Ovary (tissue), 7 donors: ENCODE measurements at regions not wholly inside any gene's neighbourhood (a gene's known extent, or its start where the extent isn't known, plus 50 kb on each side); places are given as distances from the start of the nearest gene placed in this dataset.

ENCODE experiments used
- DNase-seq, 5 donors: peaks; one replicate each; pipeline ENCODE4 v3.0.0-alpha.2; 2019 to 2020
- H3K27ac ChIP-seq, 2 donors: fragments of 200-600 bp; one replicate each; pipeline versions ENCODE4 v1.5.1 to v1.8.0; 2019 to 2022
- H3K27me3 ChIP-seq: fragments of 200-600 bp; one replicate; pipeline ENCODE4 v1.8.0; 2022
- H3K36me3 ChIP-seq: fragments of 200-600 bp; sonication (generic); one replicate; pipeline ENCODE4 v1.5.1; 2019
- H3K4me1 ChIP-seq: one replicate; pipeline ENCODE4 v1.8.1; 2013; ENCODE audit warnings: mild to moderate bottlenecking, moderate library complexity; ENCODE audit not compliant: insufficient read depth
- H3K4me3 ChIP-seq: fragments of 200-600 bp; sonication (generic); one replicate; pipeline ENCODE4 v1.5.1; 2017
- H3K9me3 ChIP-seq, 2 donors: fragments of 200-600 bp in 1 of 2; sonication (generic) in 1 of 2; one replicate each; pipeline versions ENCODE4 v1.5.1 to v1.8.1; 2013 to 2019; ENCODE audit warnings: mild to moderate bottlenecking in 1 of 2, moderate library complexity in 1 of 2
- EP300 ChIP-seq: sonication (generic); formaldehyde crosslinking; IDR thresholded peaks from one replicate; pipeline ENCODE4 v1.6.1; 2017; ENCODE audit warnings: antibody characterized with exemption
- POLR2A ChIP-seq: fragments of 450-650 bp; IDR thresholded peaks from one replicate; pipeline ENCODE4 v1.6.1; 2017; ENCODE audit warnings: antibody characterized with exemption, mild to moderate bottlenecking, moderate library complexity
- WGBS, 3 donors: extraction: QIAGEN DNeasy Blood & Tissue Kit in 1 of 3; methylation state at CpG; one replicate each; pipeline versions ENCODE4 v1.1.5 to v1.1.7; 2013 to 2017; 5-methylcytosine and 5-hydroxymethylcytosine counted together
- intact Hi-C, 4 donors: fragments of 100-400 bp; cut with DNase I; formaldehyde crosslinking; loops; one replicate each; pipeline versions ENCODE4 v1.11.0 to v1.15.1; 2022 to 2023
- TF ChIP-seq, protein P1 (sequence below), 3 donors: fragments of 450-650 bp in 2 of 3; fragments of 200-600 bp in 1 of 3; IDR thresholded peaks; one replicate each; pipeline versions ENCODE4 v1.5.1 to v1.8.0; 2016 to 2022; ENCODE audit warnings: antibody characterized with exemption in 3 of 3, mild to moderate bottlenecking in 1 of 3
- donor health status: DM: no; HTN: no; CAD: no; lungs with moderate emphysema.
- donor health status: DM: no; HTN: no; CAD: no.
- donor health status: Bipolar disorder and iron deficiency.
- donor health status: DM: no; HTN: no; CAD: no.
- donor health status: DM: yes; HTN: yes; CAD: no.

DNA sequence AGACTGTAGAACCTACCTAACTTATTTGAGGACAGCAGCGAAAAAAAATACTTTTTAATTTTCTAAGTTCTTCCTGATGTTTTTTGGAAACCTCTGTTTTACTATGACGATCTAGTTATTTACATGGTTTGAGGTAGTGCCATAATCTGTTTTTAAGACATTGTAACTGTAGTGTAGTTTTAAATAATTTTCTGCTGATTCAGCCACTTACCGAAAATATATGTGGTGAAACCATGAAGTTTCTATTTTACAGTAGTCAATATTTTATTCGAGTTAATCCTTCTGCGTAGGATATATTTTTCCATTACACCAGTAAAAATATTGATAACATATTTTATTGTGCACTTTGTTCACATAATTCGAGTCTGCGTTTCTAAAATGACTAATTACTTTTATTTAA lies 121.7 kb upstream of the RRP15 start:
- Histone ChIP-seq H3K4me1 (peaks cover 9% of the 10 kb centered on the region), H3K27ac (no peak overlapping the region), H3K9me3 (no peaks in the 10 kb centered on the region), H3K4me3 (no peak overlapping the region), H3K36me3 (no peaks in the 10 kb centered on the region), H3K27me3 (no peaks in the 10 kb centered on the region)
- TF ChIP-seq EP300 (no peak), POLR2A (no peak)
- TF ChIP-seq, protein P1, sequence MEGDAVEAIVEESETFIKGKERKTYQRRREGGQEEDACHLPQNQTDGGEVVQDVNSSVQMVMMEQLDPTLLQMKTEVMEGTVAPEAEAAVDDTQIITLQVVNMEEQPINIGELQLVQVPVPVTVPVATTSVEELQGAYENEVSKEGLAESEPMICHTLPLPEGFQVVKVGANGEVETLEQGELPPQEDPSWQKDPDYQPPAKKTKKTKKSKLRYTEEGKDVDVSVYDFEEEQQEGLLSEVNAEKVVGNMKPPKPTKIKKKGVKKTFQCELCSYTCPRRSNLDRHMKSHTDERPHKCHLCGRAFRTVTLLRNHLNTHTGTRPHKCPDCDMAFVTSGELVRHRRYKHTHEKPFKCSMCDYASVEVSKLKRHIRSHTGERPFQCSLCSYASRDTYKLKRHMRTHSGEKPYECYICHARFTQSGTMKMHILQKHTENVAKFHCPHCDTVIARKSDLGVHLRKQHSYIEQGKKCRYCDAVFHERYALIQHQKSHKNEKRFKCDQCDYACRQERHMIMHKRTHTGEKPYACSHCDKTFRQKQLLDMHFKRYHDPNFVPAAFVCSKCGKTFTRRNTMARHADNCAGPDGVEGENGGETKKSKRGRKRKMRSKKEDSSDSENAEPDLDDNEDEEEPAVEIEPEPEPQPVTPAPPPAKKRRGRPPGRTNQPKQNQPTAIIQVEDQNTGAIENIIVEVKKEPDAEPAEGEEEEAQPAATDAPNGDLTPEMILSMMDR (IDR thresholded peaks at IDR 0.05) = no peak
- intact Hi-C loops = no loop called here
- WGBS, 3 donors = 55 to 64% (median 55%) methylated on average over 7 of the region's 7 CpGs
- DNase-seq = no peak

DNA sequence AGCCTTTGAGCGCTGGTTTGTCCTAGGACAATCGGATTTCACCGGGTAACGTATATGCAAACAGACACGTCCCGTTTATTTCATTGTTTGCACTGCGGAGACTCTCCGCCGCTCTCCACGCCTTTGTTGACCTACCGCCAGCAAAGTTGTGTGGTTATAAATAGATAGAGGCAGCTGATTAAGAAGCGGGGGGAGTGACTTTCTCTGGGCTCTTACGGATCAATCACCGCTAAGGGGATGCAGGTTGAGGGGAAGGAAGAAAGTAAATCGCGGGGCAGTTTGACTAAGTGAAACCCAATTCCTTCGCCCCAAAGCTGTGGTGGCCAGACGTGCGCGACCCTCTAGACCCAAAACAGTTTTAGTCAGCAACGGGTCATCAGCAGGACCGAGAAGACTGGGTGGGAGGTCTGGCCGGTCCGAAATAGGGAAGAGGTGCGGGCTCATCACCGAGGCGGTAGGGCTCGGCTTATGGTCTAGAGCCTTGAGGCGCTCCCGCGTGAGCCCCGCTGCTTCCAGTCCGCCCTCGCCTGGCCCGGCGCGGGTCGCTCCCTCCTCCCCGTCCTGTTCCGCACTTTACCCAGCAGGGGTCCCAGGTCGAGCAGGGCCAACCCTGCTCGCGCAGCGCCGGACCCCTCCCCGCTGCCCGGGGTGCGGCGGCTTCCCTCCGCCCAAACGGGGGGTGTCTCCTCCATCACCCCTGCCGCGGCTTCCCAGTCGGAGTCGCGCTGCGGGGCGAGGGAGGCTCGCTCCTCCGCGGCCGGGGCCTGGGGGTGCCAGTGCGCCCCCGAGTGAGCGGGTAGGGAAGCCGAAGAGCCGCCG lies 120.8 kb upstream of the RRP15 start:
- peak in 1 of 5 donors; percentile 10 for DNase-seq
- no peaks in the 10 kb centered on the region for H3K9me3 ChIP-seq
- peak overlapping the region; percentile 34 for H3K4me3 ChIP-seq
- peaks cover 9% of the 10 kb centered on the region for H3K4me1 ChIP-seq
- no peak overlapping the region for H3K27ac ChIP-seq
- H3K27me3 ChIP-seq = no peaks in the 10 kb centered on the region
- H3K36me3 ChIP-seq = no peaks in the 10 kb centered on the region
- TF ChIP-seq, protein P1 (IDR thresholded peaks at IDR 0.05) = no peak
- TF ChIP-seq POLR2A = no peak
- TF ChIP-seq EP300 = no peak
- intact Hi-C loops = no loop called here
- WGBS, 3 donors = 1 to 2% (median 2%) methylated on average over 33 to 68 of the region's 68 CpGs

DNA sequence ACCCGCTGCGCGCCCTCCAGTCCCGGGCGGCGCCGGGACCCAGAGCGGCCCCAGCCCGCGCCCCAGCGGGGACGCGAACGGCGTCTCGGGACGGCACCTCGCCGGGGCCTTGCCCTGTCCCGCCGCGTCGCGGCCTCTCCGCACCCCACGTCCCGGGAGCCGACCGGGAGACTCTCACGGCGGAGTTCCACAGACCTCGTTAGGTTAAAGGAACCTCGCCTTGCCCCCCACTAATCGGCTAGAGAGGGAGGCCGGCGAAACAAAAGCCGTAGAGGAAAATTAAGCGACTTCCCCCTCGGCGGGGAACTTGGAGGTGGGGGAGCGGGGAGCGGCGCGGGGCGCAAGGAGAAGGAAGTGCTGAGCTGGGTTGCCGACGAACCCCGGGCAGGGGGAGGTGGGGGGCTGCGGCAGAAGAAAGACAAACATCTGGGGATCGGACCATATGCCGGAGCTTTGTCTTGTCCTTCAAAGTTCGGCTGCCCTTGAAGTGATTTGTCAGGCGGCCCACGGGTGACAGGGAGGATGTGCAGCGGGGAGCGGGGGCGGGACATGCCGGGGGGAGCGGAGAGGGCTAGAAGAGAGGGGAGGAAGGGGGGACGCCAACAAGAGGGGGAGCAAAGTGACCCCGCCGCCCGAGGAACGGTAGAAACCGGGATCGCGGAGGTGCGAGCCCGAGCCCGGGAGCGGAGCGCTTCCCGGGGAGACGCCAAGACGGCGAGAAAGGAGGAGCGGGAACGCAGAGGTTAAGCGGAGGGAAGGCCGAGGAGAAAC lies 120.0 kb upstream of the RRP15 start:
- Histone ChIP-seq H3K4me3 (peak overlapping the region; percentile 34), H3K4me1 (peaks cover 9% of the 10 kb centered on the region), H3K36me3 (no peaks in the 10 kb centered on the region), H3K9me3 (no peaks in the 10 kb centered on the region), H3K27ac (no peak overlapping the region), H3K27me3 (no peaks in the 10 kb centered on the region)
- TF ChIP-seq EP300 = no peak
- peak in 2 of 5 donors; percentile 13 to 25 for DNase-seq
- 1 to 2% (median 2%) methylated on average over 73 to 80 of the region's 80 CpGs for WGBS, 3 donors
- intact Hi-C loops = no loop called here

DNA sequence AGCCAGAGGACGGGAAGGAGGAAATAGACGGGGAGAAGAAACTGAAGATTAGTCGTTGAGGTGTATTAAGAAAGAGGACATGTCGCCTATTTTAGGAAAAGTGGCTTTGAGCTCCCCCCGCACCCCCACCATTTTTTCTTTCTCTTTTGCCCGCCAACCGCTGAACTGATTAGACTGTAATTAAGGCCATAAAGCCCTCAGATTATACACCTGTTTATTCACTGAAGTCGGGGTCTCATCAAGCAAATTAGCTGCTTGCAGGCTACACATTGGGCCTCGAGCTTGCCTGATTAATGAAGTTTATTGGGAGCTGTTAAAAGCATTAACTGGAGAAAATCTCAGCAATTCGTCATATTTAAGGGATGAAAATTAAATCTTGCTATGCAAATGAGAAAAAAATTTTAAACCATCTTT lies 119.4 kb upstream of the RRP15 start:
- Histone ChIP-seq H3K36me3 (no peaks in the 10 kb centered on the region), H3K4me1 (peaks cover 9% of the 10 kb centered on the region), H3K27ac (no peak overlapping the region), H3K27me3 (no peaks in the 10 kb centered on the region), H3K9me3 (no peaks in the 10 kb centered on the region), H3K4me3 (peak overlapping the region; percentile 34)
- 5 to 6% (median 6%) methylated on average over 10 of the region's 10 CpGs for WGBS, 3 donors
- intact Hi-C loops = no loop called here
- TF ChIP-seq, protein P1 (IDR thresholded peaks at IDR 0.05) = no peak
- TF ChIP-seq POLR2A = no peak
- no peak for DNase-seq
